ENCODE measurements at regions not wholly inside any gene's neighbourhood (a gene's known extent, or its start where the extent isn't known, plus 50 kb on each side); places are given as distances from the start of the nearest gene placed in this dataset.
"Not testable (repeated sequence)": the region's sequence is repeated elsewhere in the genome, so short reads cannot be mapped to it uniquely, and the experiment has no call there.

GRCh38 chr20:7174554-7174953, 407.1 kb downstream of the BMP2 start:
- no peak overlapping the region for H3K4me3 Mint-ChIP-seq
- Histone ChIP-seq H2AFZ (no peak overlapping the region), H3K9me2 (ENCODE audit: insufficient read depth) (peaks cover 3% of the 10 kb centered on the region), H3K4me1 (ENCODE audit: insufficient read depth) (peaks cover 6% of the 10 kb centered on the region; the same call in 1 of the 2 replicates), H3F3A (replicated peaks; ENCODE audit: low read depth) (no peaks in the 10 kb centered on the region), H3K36me3 (ENCODE audit: insufficient read depth) (peaks cover 4% of the 10 kb centered on the region; the same call in 1 of the 2 replicates), H3K27me3 (ENCODE audit: insufficient read depth) (no peaks in the 10 kb centered on the region), H3K4me2 (no peak overlapping the region), H3K79me2 (replicated peaks; ENCODE audit: insufficient read depth) (no peaks in the 10 kb centered on the region), H3K4me3 (no peak overlapping the region), H4K20me1 (replicated peaks; ENCODE audit: insufficient read depth) (no peaks in the 10 kb centered on the region), H3K27ac (ENCODE audit: low read depth) (no peak overlapping the region)
- DNase-seq (ENCODE audit: low spot score) = no peak
- no peak for ATAC-seq
- peaks cover 4% of the 10 kb centered on the region for H3K4me1 Mint-ChIP-seq
- H3K27me3 Mint-ChIP-seq (ENCODE audit: insufficient read depth, low read depth, poor library complexity) = no peaks in the 10 kb centered on the region
- H3K27ac Mint-ChIP-seq = no peak overlapping the region
- H3K36me3 Mint-ChIP-seq (ENCODE audit: low read depth) = peaks cover 14% of the 10 kb centered on the region; the same call in 2 of the 3 replicates
- TF ChIP-seq JUNB (IDR thresholded peaks at IDR 0.05; ENCODE audit: unreplicated experiment) (no peak), STAT1 (IDR thresholded peaks at IDR 0.05; ENCODE audit: unreplicated experiment) (no peak), CREB1 (CRISPR knock-in tag; IDR thresholded peaks at IDR 0.05; ENCODE audit: low read depth) (no peak), EZH2phosphoT487 (IDR thresholded peaks at IDR 0.05; ENCODE audit: unreplicated experiment) (no peak), NANOG (IDR thresholded peaks at IDR 0.05; ENCODE audit: borderline replicate concordance) (no peak), POLR2AphosphoS5 (IDR thresholded peaks at IDR 0.05; ENCODE audit: low read depth) (no peak), ZNF331 (CRISPR knock-in tag; IDR thresholded peaks at IDR 0.05; ENCODE audit: low read depth) (no peak), ETS1 (IDR thresholded peaks at IDR 0.05) (no peak)
- TF ChIP-seq, protein P1, sequence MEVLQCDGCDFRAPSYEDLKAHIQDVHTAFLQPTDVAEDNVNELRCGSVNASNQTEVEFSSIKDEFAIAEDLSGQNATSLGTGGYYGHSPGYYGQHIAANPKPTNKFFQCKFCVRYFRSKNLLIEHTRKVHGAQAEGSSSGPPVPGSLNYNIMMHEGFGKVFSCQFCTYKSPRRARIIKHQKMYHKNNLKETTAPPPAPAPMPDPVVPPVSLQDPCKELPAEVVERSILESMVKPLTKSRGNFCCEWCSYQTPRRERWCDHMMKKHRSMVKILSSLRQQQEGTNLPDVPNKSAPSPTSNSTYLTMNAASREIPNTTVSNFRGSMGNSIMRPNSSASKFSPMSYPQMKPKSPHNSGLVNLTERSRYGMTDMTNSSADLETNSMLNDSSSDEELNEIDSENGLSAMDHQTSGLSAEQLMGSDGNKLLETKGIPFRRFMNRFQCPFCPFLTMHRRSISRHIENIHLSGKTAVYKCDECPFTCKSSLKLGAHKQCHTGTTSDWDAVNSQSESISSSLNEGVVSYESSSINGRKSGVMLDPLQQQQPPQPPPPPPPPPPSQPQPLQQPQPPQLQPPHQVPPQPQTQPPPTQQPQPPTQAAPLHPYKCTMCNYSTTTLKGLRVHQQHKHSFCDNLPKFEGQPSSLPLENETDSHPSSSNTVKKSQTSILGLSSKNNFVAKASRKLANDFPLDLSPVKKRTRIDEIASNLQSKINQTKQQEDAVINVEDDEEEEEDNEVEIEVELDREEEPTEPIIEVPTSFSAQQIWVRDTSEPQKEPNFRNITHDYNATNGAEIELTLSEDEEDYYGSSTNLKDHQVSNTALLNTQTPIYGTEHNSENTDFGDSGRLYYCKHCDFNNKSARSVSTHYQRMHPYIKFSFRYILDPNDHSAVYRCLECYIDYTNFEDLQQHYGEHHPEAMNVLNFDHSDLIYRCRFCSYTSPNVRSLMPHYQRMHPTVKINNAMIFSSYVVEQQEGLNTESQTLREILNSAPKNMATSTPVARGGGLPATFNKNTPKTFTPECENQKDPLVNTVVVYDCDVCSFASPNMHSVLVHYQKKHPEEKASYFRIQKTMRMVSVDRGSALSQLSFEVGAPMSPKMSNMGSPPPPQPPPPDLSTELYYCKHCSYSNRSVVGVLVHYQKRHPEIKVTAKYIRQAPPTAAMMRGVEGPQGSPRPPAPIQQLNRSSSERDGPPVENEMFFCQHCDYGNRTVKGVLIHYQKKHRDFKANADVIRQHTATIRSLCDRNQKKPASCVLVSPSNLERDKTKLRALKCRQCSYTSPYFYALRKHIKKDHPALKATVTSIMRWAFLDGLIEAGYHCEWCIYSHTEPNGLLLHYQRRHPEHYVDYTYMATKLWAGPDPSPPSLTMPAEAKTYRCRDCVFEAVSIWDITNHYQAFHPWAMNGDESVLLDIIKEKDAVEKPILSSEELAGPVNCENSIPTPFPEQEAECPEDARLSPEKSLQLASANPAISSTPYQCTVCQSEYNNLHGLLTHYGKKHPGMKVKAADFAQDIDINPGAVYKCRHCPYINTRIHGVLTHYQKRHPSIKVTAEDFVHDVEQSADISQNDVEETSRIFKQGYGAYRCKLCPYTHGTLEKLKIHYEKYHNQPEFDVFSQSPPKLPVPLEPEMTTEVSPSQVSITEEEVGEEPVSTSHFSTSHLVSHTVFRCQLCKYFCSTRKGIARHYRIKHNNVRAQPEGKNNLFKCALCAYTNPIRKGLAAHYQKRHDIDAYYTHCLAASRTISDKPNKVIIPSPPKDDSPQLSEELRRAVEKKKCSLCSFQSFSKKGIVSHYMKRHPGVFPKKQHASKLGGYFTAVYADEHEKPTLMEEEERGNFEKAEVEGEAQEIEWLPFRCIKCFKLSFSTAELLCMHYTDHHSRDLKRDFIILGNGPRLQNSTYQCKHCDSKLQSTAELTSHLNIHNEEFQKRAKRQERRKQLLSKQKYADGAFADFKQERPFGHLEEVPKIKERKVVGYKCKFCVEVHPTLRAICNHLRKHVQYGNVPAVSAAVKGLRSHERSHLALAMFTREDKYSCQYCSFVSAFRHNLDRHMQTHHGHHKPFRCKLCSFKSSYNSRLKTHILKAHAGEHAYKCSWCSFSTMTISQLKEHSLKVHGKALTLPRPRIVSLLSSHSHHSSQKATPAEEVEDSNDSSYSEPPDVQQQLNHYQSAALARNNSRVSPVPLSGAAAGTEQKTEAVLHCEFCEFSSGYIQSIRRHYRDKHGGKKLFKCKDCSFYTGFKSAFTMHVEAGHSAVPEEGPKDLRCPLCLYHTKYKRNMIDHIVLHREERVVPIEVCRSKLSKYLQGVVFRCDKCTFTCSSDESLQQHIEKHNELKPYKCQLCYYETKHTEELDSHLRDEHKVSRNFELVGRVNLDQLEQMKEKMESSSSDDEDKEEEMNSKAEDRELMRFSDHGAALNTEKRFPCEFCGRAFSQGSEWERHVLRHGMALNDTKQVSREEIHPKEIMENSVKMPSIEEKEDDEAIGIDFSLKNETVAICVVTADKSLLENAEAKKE (CRISPR knock-in tag; IDR thresholded peaks at IDR 0.05) = no peak
- TF ChIP-seq, protein P2, sequence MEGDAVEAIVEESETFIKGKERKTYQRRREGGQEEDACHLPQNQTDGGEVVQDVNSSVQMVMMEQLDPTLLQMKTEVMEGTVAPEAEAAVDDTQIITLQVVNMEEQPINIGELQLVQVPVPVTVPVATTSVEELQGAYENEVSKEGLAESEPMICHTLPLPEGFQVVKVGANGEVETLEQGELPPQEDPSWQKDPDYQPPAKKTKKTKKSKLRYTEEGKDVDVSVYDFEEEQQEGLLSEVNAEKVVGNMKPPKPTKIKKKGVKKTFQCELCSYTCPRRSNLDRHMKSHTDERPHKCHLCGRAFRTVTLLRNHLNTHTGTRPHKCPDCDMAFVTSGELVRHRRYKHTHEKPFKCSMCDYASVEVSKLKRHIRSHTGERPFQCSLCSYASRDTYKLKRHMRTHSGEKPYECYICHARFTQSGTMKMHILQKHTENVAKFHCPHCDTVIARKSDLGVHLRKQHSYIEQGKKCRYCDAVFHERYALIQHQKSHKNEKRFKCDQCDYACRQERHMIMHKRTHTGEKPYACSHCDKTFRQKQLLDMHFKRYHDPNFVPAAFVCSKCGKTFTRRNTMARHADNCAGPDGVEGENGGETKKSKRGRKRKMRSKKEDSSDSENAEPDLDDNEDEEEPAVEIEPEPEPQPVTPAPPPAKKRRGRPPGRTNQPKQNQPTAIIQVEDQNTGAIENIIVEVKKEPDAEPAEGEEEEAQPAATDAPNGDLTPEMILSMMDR (conservative IDR thresholded peaks at IDR 0.05; ENCODE audit: low read depth in 2 of 2) = no peak
- peaks cover 20% of the 10 kb centered on the region for H3K9me3 Mint-ChIP-seq

DNA sequence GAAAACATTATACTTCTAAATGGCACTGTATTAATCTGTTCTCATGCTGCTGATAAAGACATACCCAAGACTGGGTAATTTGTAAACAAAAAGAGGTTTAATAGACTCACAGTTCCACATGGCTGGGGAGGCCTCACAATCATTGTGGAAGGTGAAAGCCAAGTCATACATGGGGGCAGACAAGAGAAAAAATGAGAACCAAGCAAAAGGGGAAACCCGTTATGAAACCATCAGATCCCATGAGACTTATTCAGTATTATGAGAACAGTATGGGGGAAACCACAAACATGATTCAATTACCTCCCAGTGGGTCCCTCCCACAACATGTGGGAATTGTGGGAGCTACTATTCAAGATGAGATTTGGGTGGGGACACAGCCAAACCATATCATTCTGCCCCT, 408.3 kb downstream of the BMP2 start:
- H3K27ac ChIP-seq (ENCODE audit: low read depth); H3K4me3 ChIP-seq; H3F3A ChIP-seq (replicated peaks; ENCODE audit: low read depth); H3K4me2 ChIP-seq; H3K4me1 Mint-ChIP-seq; H3K4me1 ChIP-seq (ENCODE audit: insufficient read depth); H3K79me2 ChIP-seq (replicated peaks; ENCODE audit: insufficient read depth); ATAC-seq; H2AFZ ChIP-seq; H3K27ac Mint-ChIP-seq; H3K27me3 ChIP-seq (ENCODE audit: insufficient read depth); H4K20me1 ChIP-seq (replicated peaks; ENCODE audit: insufficient read depth); H3K9me2 ChIP-seq (ENCODE audit: insufficient read depth); H3K4me3 Mint-ChIP-seq; H3K27me3 Mint-ChIP-seq (ENCODE audit: insufficient read depth, low read depth, poor library complexity); H3K36me3 ChIP-seq (ENCODE audit: insufficient read depth); DNase-seq (ENCODE audit: low spot score): not testable (repeated sequence)
- peaks cover 28% of the 10 kb centered on the region for H3K9me3 Mint-ChIP-seq
- peaks cover 14% of the 10 kb centered on the region; the same call in 2 of the 3 replicates for H3K36me3 Mint-ChIP-seq (ENCODE audit: low read depth)

All from GM23338 (cell line).